Liver (tissue), 8 donors: ENCODE measurements at regions not wholly inside any gene's neighbourhood (a gene's known extent, or its start where the extent isn't known, plus 50 kb on each side); places are given as distances from the start of the nearest gene placed in this dataset.

Experiments used
- DNase-seq: peaks from one replicate; pipeline ENCODE4 v3.0.0-alpha.2; 2017; ENCODE audit warnings: low spot score
- H3K27ac ChIP-seq, 2 donors: one replicate each; pipeline ENCODE4 v1.7.0; 2013; ENCODE audit warnings: inconsistent platforms in 2 of 2, low read length in 2 of 2, control low read depth in 1 of 2, low read depth in 1 of 2, mild to moderate bottlenecking in 1 of 2
- H3K27me3 ChIP-seq, 4 donors: one replicate each; pipeline versions ENCODE4 v1.6.1 to v1.7.0; 2013; ENCODE audit warnings: low read length in 3 of 4, inconsistent platforms in 1 of 4, mild to moderate bottlenecking in 1 of 4, moderate library complexity in 1 of 4; ENCODE audit not compliant: control insufficient read depth in 4 of 4, insufficient read depth in 4 of 4
- H3K36me3 ChIP-seq, 4 donors: one replicate each; pipeline versions ENCODE4 v1.6.1 to v1.7.0; 2013; ENCODE audit warnings: low read length in 3 of 4, mild to moderate bottlenecking in 3 of 4, low read depth in 1 of 4, moderate library complexity in 1 of 4; ENCODE audit not compliant: control insufficient read depth in 4 of 4, insufficient read depth in 3 of 4
- H3K4me1 ChIP-seq, 4 donors: one replicate each; pipeline versions ENCODE4 v1.6.1 to v1.7.0; 2013; ENCODE audit warnings: low read length in 3 of 4, mild to moderate bottlenecking in 3 of 4, moderate library complexity in 1 of 4; ENCODE audit not compliant: control insufficient read depth in 4 of 4, insufficient read depth in 4 of 4
- H3K4me3 ChIP-seq, 3 donors: one replicate each; pipeline versions ENCODE4 v1.6.1 to v1.7.0; 2013; ENCODE audit warnings: low read length in 3 of 3, control low read depth in 1 of 3, low read depth in 1 of 3, mild to moderate bottlenecking in 1 of 3
- H3K9ac ChIP-seq, 2 donors: one replicate each; pipeline ENCODE4 v1.7.0; 2013; ENCODE audit warnings: low read length in 2 of 2, mild to moderate bottlenecking in 2 of 2, moderate library complexity in 2 of 2, control low read depth in 1 of 2, low read depth in 1 of 2
- H3K9me3 ChIP-seq, 4 donors: one replicate each; pipeline versions ENCODE4 v1.6.1 to v1.7.0; 2013; ENCODE audit warnings: low read length in 3 of 4; ENCODE audit not compliant: control insufficient read depth in 4 of 4
- ATF3 ChIP-seq: IDR thresholded peaks from 2 replicates; pipeline ENCODE4 v1.6.1; 2016; ENCODE audit warnings: antibody characterized with exemption
- CTCF ChIP-seq: fragments of 150-350 bp; IDR thresholded peaks from 2 replicates; pipeline ENCODE4 v1.5.1; 2017; ENCODE audit warnings: improper control_type of control experiment, low read depth, low read length; ENCODE audit not compliant: missing input control
- EGR1 ChIP-seq, 2 donors: IDR thresholded peaks; 2 replicates each; pipeline ENCODE4 v1.6.1; 2016 to 2018; ENCODE audit warnings: antibody characterized with exemption in 2 of 2, low read depth in 2 of 2
- FOXA1 ChIP-seq: IDR thresholded peaks from 2 replicates; pipeline ENCODE4 v1.6.1; 2016; ENCODE audit warnings: antibody characterized with exemption
- FOXA2 ChIP-seq: IDR thresholded peaks from 2 replicates; pipeline ENCODE4 v1.6.1; 2016; ENCODE audit warnings: antibody characterized with exemption
- GABPA ChIP-seq, 2 donors: IDR thresholded peaks in 1 of 2; conservative IDR thresholded peaks in 1 of 2; 2 replicates each; pipeline ENCODE4 v1.6.1; 2016; ENCODE audit warnings: antibody characterized with exemption in 2 of 2, mild to moderate bottlenecking in 1 of 2, moderate library complexity in 1 of 2
- HNF4A ChIP-seq, 2 donors: conservative IDR thresholded peaks; 2 replicates each; pipeline ENCODE4 v1.6.1; 2016; ENCODE audit warnings: antibody characterized with exemption in 2 of 2, mild to moderate bottlenecking in 2 of 2
- HNF4G ChIP-seq: IDR thresholded peaks from 2 replicates; pipeline ENCODE4 v1.6.1; 2016; ENCODE audit warnings: antibody characterized with exemption
- JUND ChIP-seq, 2 donors: IDR thresholded peaks; 2 replicates each; pipeline ENCODE4 v1.6.1; 2016; ENCODE audit warnings: antibody characterized with exemption in 2 of 2
- MAX ChIP-seq: IDR thresholded peaks from 2 replicates; pipeline ENCODE4 v1.6.1; 2016; ENCODE audit warnings: antibody characterized with exemption
- NR2F2 ChIP-seq: IDR thresholded peaks from 2 replicates; pipeline ENCODE4 v1.6.1; 2016; ENCODE audit warnings: antibody characterized with exemption
- RAD21 ChIP-seq, 2 donors: IDR thresholded peaks; 2 replicates each; pipeline ENCODE4 v1.6.1; 2016; ENCODE audit warnings: antibody characterized with exemption in 2 of 2, mild to moderate bottlenecking in 2 of 2
- REST ChIP-seq: IDR thresholded peaks from 2 replicates; pipeline ENCODE4 v1.6.1; 2016; ENCODE audit warnings: antibody characterized with exemption, mild to moderate bottlenecking
- RXRA ChIP-seq, 2 donors: IDR thresholded peaks; 2 replicates each; pipeline ENCODE4 v1.6.1; 2017 to 2018; ENCODE audit warnings: antibody characterized with exemption in 2 of 2, mild to moderate bottlenecking in 1 of 2
- SP1 ChIP-seq: IDR thresholded peaks from 2 replicates; pipeline ENCODE4 v1.6.1; 2018; ENCODE audit warnings: antibody characterized with exemption, mild to moderate bottlenecking
- TAF1 ChIP-seq: conservative IDR thresholded peaks from 2 replicates; pipeline ENCODE4 v1.6.1; 2016; ENCODE audit warnings: antibody characterized with exemption, mild to moderate bottlenecking
- YY1 ChIP-seq: IDR thresholded peaks from 2 replicates; pipeline ENCODE4 v1.6.1; 2016; ENCODE audit warnings: antibody characterized with exemption, mild to moderate bottlenecking
- ZBTB33 ChIP-seq: IDR thresholded peaks from 2 replicates; pipeline ENCODE4 v1.6.1; 2016; ENCODE audit warnings: antibody characterized with exemption
- WGBS: extraction: QIAGEN DNeasy Blood & Tissue Kit; methylation state at CpG from one replicate; pipeline ENCODE4 v1.1.7; 2013; 5-methylcytosine and 5-hydroxymethylcytosine counted together
- donor health status: healthy.
- donor health status: healthy.
- donor health status: healthy.
- donor health status: healthy.
- donor health status: healthy.

- Histone ChIP-seq H3K9me3 (no peaks in the 10 kb centered on the region), H3K4me3 (no peak overlapping the region), H3K27me3 (no peaks in the 10 kb centered on the region), H3K27ac (no peak overlapping the region), H3K9ac (no peak overlapping the region), H3K36me3 (no peaks in the 10 kb centered on the region), H3K4me1 (no peaks in the 10 kb centered on the region)
- TF ChIP-seq JUND (IDR thresholded peaks at IDR 0.05) (no peak), FOXA1 (no peak), TAF1 (no peak), GABPA (IDR thresholded peaks at IDR 0.05 in 1 of 2, conservative IDR thresholded peaks at IDR 0.05 in 1 of 2) (no peak), FOXA2 (no peak), MAX (no peak), RXRA (IDR thresholded peaks at IDR 0.05) (no peak), HNF4A (conservative IDR thresholded peaks at IDR 0.05) (no peak), EGR1 (IDR thresholded peaks at IDR 0.05; ENCODE audit: low read depth in 2 of 2) (no peak), YY1 (no peak), SP1 (no peak), ZBTB33 (no peak), NR2F2 (no peak), REST (no peak), ATF3 (no peak), RAD21 (IDR thresholded peaks at IDR 0.05) (no peak), HNF4G (no peak), CTCF (no peak)
- 88% methylated on average over 15 of the region's 15 CpGs for WGBS
- no peak for DNase-seq
Measured at GRCh38 chr5:34564710-34565235, 91.4 kb upstream of the RAI14 start.
